K562 (cell line): ENCODE measurements at regions not wholly inside any gene's neighbourhood (a gene's known extent, or its start where the extent isn't known, plus 50 kb on each side); places are given as distances from the start of the nearest gene placed in this dataset.

Source experiments
- ATAC-seq: fragments of 200-7000 bp; cut with Tn5 transposase; 3 replicates; pipeline ENCODE4 v1.9.1; 2020; ENCODE audit warnings: moderate library complexity
- BruUV-seq: library from RNA; stranded (reverse); fragments of 400-500 nt; replicated peaks from 2 replicates; lab custom pipeline; 2021; lab: Mats Ljungman, UMichigan
- CTCF ChIA-PET: fragments of 300-600 bp; formaldehyde crosslinking; extraction: SDS; loops from one replicate; lab custom pipeline; 2021; ENCODE audit warnings: low intra/inter-chr PET ratio; lab: Yijun Ruan, JAX
- POLR2A ChIA-PET: fragments of 300-600, 350-650 bp; sonication (Branson Sonifier 250); formaldehyde crosslinking; extraction: SDS; loops from one replicate; lab custom pipeline; 2021; ENCODE audit warnings: antibody characterized with exemption, inconsistent platforms; lab: Yijun Ruan, JAX
- DNase-seq, 4 experiments: peaks; one replicate each; pipeline versions ENCODE4 v3.0.0 to v3.0.0-alpha.2; 2011 to 2018; ENCODE audit warnings: low spot score in 3 of 4, mixed read lengths in 3 of 4; ENCODE audit errors: extremely low read depth in 1 of 4
- FAIRE-seq: peaks from 2 replicates; lab custom pipeline; 2011; peaks lifted over from hg19 to GRCh38; lab: Jason Lieb, UNC
- H2AFZ ChIP-seq: 2 replicates; pipeline ENCODE4 v1.6.0; 2011; ENCODE audit warnings: low read depth, low read length, control low read depth, inconsistent platforms
- H3K27ac ChIP-seq: fragments of 200-600 bp; 3 replicates; pipeline ENCODE4 v1.8.0; 2011; ENCODE audit warnings: low read depth, mild to moderate bottlenecking, control low read depth, inconsistent platforms, low read length, moderate library complexity, mixed read lengths; ENCODE audit errors: extremely low read depth
- H3K27me3 ChIP-seq, 2 experiments: fragments of 300-600 bp in 1 of 2; 2 replicates in 1 of 2; 3 replicates in 1 of 2; pipeline versions ENCODE4 v1.6.0 to v1.8.0; 2011; ENCODE audit warnings: inconsistent platforms in 2 of 2, low read length in 2 of 2, mild to moderate bottlenecking in 1 of 2, mixed read lengths in 1 of 2, moderate library complexity in 1 of 2; ENCODE audit not compliant: control insufficient read depth in 2 of 2, insufficient read depth in 2 of 2
- H3K36me3 ChIP-seq: fragments of 300-600 bp; 3 replicates; pipeline ENCODE4 v1.8.0; 2011; ENCODE audit warnings: mild to moderate bottlenecking, low read length, inconsistent platforms; ENCODE audit not compliant: control insufficient read depth, insufficient read depth
- H3K4me1 ChIP-seq, 2 experiments: fragments of 200-600 bp in 1 of 2; replicated peaks in 1 of 2; 2 replicates in 1 of 2; 3 replicates in 1 of 2; pipeline versions ENCODE4 v1.5.1 to v1.8.0; 2011; ENCODE audit warnings: inconsistent platforms in 2 of 2, low read length in 2 of 2, mild to moderate bottlenecking in 1 of 2, mixed read lengths in 1 of 2, moderate library complexity in 1 of 2; ENCODE audit not compliant: control insufficient read depth in 2 of 2, insufficient read depth in 2 of 2
- H3K4me2 ChIP-seq: 2 replicates; pipeline ENCODE4 v1.6.1; 2011; ENCODE audit warnings: low read length, control low read depth, inconsistent platforms, mixed read lengths; ENCODE audit not compliant: insufficient read depth
- H3K4me3 ChIP-seq: fragments of 200-600 bp; sonication (generic), shearing (Covaris generic); 2 replicates; pipeline ENCODE4 v1.5.1; 2016; ENCODE audit warnings: control low read depth, inconsistent platforms
- H3K79me2 ChIP-seq: fragments of 200-600 bp; 3 replicates; pipeline ENCODE4 v1.8.0; 2011; ENCODE audit warnings: low read length, inconsistent platforms; ENCODE audit not compliant: control insufficient read depth, insufficient read depth
- H3K9ac ChIP-seq, 2 experiments: 2 replicates each; pipeline versions ENCODE4 v1.6.0 to v1.6.1; 2011; ENCODE audit warnings: low read depth in 2 of 2, low read length in 2 of 2, control low read depth in 1 of 2, inconsistent platforms in 1 of 2, mild to moderate bottlenecking in 1 of 2, mixed read lengths in 1 of 2; ENCODE audit not compliant: insufficient read depth in 1 of 2
- H3K9me1 ChIP-seq: one replicate; pipeline ENCODE4 v1.6.0; 2011; ENCODE audit warnings: inconsistent platforms, mild to moderate bottlenecking, low read length, moderate library complexity; ENCODE audit not compliant: control insufficient read depth, insufficient read depth
- H3K9me3 ChIP-seq: replicated peaks from 2 replicates; pipeline ENCODE4 v1.5.1; 2011; ENCODE audit warnings: low read depth, low read length, inconsistent platforms; ENCODE audit not compliant: control insufficient read depth, insufficient read depth
- H4K20me1 ChIP-seq: replicated peaks from 2 replicates; pipeline ENCODE4 v1.6.1; 2011; ENCODE audit warnings: low read length, inconsistent platforms, mixed read lengths; ENCODE audit not compliant: control insufficient read depth, insufficient read depth
- KLF6 ChIP-seq: fragments of 250-450 bp; sonication (Bioruptor Pico); IDR thresholded peaks from 2 replicates; pipeline ENCODE4 v1.4.0; 2020; ENCODE audit warnings: mild to moderate bottlenecking, moderate library complexity, borderline replicate concordance
- TEAD1 ChIP-seq, 2 experiments: fragments of 450-650 bp in 1 of 2; sonication (generic) in 1 of 2; formaldehyde crosslinking; IDR thresholded peaks; 2 replicates each; pipeline versions ENCODE4 v1.4.0 to v1.8.0; 2020 to 2022; ENCODE audit warnings: mild to moderate bottlenecking in 2 of 2, missing genetic modification reagents in 1 of 2
- ZNF507 ChIP-seq: conservative IDR thresholded peaks from 2 replicates; pipeline ENCODE4 v1.6.1; 2017; ENCODE audit warnings: missing genetic modification characterization, missing compliant biosample characterization
- WGBS: fragments of 100-300 bp; shearing (Covaris generic); methylation state at CpG from one replicate; pipeline ENCODE4 v1.1.6; 2016; ENCODE audit warnings: low coverage, mixed read lengths; ENCODE audit not compliant: insufficient coverage; ENCODE audit errors: missing lambda C conversion rate; 5-methylcytosine and 5-hydroxymethylcytosine counted together
- in situ Hi-C: fragments of 300-500 bp; cut with MboI; formaldehyde crosslinking; loops from 4 replicates; pipeline ENCODE4 v1.15.0; 2018; ENCODE audit warnings: inconsistent platforms, mixed read lengths
- intact Hi-C: fragments of 100-400 bp; cut with micrococcal nuclease; formaldehyde crosslinking; loops from 2 replicates; pipeline ENCODE4 v1.14.2; 2022
- TF ChIP-seq, protein P1 (sequence below): fragments of 450-650 bp; IDR thresholded peaks from 2 replicates; pipeline ENCODE4 v1.6.1; 2016; ENCODE audit warnings: mild to moderate bottlenecking, moderate library complexity
- TF ChIP-seq, protein P2 (sequence below): IDR thresholded peaks from 3 replicates; pipeline ENCODE4 v1.6.1; 2011; ENCODE audit warnings: borderline replicate concordance, mild to moderate bottlenecking, moderate library complexity; ENCODE audit not compliant: insufficient read length; ENCODE audit errors: extremely low read depth

GRCh38 chr7:86942081-86942480, 117.4 kb downstream of the ELAPOR2 start:
- Histone ChIP-seq H4K20me1 (no peaks in the 10 kb centered on the region), H3K9ac (no peak overlapping the region), H3K4me2 (no peak overlapping the region), H2AFZ (no peak overlapping the region), H3K79me2 (no peaks in the 10 kb centered on the region), H3K9me1 (no peaks in the 10 kb centered on the region), H3K36me3 (peaks cover 32% of the 10 kb centered on the region), H3K27ac (no peak overlapping the region), H3K4me1 (peaks cover 0 to 6% of the 10 kb centered on the region in 2 experiments; a peak in 1 of 5 replicates), H3K4me3 (no peak overlapping the region), H3K9me3 (no peaks in the 10 kb centered on the region), H3K27me3 (no peaks in the 10 kb centered on the region)
- WGBS: 49% methylated on average over 2 of the region's 2 CpGs
- POLR2A ChIA-PET: interaction anchor here (0.7 to 1.7 kb wide), 5 partner anchors 8 to 214 kb away, joined by 3 to 4 read pairs (median 3); partner anchors contain the start of gene DMTF1
- no peak for TF ChIP-seq TEAD1 (CRISPR knock-in tag; IDR thresholded peaks at IDR 0.05)
- TF ChIP-seq, protein P1, sequence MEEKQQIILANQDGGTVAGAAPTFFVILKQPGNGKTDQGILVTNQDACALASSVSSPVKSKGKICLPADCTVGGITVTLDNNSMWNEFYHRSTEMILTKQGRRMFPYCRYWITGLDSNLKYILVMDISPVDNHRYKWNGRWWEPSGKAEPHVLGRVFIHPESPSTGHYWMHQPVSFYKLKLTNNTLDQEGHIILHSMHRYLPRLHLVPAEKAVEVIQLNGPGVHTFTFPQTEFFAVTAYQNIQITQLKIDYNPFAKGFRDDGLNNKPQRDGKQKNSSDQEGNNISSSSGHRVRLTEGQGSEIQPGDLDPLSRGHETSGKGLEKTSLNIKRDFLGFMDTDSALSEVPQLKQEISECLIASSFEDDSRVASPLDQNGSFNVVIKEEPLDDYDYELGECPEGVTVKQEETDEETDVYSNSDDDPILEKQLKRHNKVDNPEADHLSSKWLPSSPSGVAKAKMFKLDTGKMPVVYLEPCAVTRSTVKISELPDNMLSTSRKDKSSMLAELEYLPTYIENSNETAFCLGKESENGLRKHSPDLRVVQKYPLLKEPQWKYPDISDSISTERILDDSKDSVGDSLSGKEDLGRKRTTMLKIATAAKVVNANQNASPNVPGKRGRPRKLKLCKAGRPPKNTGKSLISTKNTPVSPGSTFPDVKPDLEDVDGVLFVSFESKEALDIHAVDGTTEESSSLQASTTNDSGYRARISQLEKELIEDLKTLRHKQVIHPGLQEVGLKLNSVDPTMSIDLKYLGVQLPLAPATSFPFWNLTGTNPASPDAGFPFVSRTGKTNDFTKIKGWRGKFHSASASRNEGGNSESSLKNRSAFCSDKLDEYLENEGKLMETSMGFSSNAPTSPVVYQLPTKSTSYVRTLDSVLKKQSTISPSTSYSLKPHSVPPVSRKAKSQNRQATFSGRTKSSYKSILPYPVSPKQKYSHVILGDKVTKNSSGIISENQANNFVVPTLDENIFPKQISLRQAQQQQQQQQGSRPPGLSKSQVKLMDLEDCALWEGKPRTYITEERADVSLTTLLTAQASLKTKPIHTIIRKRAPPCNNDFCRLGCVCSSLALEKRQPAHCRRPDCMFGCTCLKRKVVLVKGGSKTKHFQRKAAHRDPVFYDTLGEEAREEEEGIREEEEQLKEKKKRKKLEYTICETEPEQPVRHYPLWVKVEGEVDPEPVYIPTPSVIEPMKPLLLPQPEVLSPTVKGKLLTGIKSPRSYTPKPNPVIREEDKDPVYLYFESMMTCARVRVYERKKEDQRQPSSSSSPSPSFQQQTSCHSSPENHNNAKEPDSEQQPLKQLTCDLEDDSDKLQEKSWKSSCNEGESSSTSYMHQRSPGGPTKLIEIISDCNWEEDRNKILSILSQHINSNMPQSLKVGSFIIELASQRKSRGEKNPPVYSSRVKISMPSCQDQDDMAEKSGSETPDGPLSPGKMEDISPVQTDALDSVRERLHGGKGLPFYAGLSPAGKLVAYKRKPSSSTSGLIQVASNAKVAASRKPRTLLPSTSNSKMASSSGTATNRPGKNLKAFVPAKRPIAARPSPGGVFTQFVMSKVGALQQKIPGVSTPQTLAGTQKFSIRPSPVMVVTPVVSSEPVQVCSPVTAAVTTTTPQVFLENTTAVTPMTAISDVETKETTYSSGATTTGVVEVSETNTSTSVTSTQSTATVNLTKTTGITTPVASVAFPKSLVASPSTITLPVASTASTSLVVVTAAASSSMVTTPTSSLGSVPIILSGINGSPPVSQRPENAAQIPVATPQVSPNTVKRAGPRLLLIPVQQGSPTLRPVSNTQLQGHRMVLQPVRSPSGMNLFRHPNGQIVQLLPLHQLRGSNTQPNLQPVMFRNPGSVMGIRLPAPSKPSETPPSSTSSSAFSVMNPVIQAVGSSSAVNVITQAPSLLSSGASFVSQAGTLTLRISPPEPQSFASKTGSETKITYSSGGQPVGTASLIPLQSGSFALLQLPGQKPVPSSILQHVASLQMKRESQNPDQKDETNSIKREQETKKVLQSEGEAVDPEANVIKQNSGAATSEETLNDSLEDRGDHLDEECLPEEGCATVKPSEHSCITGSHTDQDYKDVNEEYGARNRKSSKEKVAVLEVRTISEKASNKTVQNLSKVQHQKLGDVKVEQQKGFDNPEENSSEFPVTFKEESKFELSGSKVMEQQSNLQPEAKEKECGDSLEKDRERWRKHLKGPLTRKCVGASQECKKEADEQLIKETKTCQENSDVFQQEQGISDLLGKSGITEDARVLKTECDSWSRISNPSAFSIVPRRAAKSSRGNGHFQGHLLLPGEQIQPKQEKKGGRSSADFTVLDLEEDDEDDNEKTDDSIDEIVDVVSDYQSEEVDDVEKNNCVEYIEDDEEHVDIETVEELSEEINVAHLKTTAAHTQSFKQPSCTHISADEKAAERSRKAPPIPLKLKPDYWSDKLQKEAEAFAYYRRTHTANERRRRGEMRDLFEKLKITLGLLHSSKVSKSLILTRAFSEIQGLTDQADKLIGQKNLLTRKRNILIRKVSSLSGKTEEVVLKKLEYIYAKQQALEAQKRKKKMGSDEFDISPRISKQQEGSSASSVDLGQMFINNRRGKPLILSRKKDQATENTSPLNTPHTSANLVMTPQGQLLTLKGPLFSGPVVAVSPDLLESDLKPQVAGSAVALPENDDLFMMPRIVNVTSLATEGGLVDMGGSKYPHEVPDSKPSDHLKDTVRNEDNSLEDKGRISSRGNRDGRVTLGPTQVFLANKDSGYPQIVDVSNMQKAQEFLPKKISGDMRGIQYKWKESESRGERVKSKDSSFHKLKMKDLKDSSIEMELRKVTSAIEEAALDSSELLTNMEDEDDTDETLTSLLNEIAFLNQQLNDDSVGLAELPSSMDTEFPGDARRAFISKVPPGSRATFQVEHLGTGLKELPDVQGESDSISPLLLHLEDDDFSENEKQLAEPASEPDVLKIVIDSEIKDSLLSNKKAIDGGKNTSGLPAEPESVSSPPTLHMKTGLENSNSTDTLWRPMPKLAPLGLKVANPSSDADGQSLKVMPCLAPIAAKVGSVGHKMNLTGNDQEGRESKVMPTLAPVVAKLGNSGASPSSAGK: no peak
- no peak for TF ChIP-seq KLF6
- TF ChIP-seq ZNF507 (tag): no peak
- TF ChIP-seq, protein P2, sequence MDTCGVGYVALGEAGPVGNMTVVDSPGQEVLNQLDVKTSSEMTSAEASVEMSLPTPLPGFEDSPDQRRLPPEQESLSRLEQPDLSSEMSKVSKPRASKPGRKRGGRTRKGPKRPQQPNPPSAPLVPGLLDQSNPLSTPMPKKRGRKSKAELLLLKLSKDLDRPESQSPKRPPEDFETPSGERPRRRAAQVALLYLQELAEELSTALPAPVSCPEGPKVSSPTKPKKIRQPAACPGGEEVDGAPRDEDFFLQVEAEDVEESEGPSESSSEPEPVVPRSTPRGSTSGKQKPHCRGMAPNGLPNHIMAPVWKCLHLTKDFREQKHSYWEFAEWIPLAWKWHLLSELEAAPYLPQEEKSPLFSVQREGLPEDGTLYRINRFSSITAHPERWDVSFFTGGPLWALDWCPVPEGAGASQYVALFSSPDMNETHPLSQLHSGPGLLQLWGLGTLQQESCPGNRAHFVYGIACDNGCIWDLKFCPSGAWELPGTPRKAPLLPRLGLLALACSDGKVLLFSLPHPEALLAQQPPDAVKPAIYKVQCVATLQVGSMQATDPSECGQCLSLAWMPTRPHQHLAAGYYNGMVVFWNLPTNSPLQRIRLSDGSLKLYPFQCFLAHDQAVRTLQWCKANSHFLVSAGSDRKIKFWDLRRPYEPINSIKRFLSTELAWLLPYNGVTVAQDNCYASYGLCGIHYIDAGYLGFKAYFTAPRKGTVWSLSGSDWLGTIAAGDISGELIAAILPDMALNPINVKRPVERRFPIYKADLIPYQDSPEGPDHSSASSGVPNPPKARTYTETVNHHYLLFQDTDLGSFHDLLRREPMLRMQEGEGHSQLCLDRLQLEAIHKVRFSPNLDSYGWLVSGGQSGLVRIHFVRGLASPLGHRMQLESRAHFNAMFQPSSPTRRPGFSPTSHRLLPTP: no peak
- no peak for DNase-seq
- no peak for FAIRE-seq
- no TSS peak for BruUV-seq
- peak; percentile 65 for ATAC-seq
- intact Hi-C loops (loop anchor here (5.0 kb wide), 1 partner anchor 60 kb away; no protein-coding TSS in a partner anchor), in situ Hi-C loops (no loop called here)
- CTCF ChIA-PET: interaction anchor here (1.6 kb wide), 1 partner anchor 207 kb away, joined by 4 read pairs; no protein-coding TSS in a partner anchor
